DMS153 treated with DMSO at 0.1 percent for 48 hours (cell line): ENCODE measurements at regions not wholly inside any gene's neighbourhood (a gene's known extent, or its start where the extent isn't known, plus 50 kb on each side); places are given as distances from the start of the nearest gene placed in this dataset.

Source experiments
- DNase-seq: peaks from one replicate; lab custom pipeline; 2025; ENCODE audit not compliant: unreplicated experiment; lab: John Stamatoyannopoulos, UW

DNA sequence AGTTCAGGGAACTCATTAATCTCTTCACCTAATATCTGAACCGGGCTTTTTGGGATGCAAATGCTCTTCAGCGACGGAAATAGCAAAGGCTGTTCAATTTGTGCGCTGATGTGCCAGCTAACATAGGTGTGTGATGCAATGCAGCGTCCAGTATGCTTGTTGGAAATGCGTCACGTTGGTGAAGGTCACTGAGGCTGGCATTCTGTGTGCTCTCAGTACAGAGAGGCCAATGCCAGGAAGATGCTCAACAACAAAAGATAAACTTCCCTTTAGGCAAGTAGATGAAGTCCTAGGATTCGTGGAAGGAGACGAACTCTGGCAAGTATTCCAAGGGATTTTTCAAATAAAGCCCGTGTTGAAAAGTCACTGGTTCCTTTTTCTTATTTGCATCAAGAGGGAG lies 649.5 kb upstream of the MKI67 start:
- DNase-seq = no peak

GRCh38 chr10:128776673-128777252 lies 650.5 kb upstream of the MKI67 start:
- DNase-seq = no peak

DNA sequence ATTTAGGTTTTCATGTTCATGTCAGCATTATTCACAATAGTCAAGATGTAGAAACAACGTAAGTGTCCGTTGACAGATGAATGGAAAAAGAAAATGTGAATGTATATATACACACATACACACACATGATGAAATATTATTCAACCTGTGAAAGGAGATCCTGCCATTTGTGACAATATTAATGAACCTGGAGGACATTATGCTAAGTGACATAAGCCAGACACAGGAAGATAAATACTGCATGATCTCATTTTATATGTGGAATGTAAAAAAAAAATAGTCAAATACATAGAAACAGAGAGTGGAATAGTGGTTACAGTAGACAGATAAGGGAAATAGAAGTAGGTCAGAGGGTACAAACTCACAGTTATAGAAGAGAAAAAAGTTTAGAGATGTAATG lies 651.1 kb upstream of the MKI67 start:
- DNase-seq = no peak

DNA sequence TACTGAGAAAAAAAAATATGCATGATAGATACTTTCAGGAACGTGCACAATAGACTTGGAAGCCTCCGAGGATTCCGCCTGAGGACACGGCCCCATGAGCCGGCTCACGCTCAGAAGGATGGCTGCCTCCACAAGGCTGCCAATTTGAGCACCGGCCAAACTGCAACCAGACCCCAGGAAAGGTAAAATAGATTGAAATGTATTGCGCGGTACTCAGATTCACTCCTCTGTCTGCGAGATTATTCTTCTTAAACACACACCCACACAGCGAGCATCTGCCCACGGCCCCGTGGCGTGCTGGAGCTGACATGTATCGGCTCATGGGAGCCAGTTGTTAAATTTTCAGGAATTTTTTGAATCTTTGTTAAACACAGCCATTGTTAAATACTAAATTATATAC lies 653.2 kb upstream of the MKI67 start:
- no peak for DNase-seq

DNA sequence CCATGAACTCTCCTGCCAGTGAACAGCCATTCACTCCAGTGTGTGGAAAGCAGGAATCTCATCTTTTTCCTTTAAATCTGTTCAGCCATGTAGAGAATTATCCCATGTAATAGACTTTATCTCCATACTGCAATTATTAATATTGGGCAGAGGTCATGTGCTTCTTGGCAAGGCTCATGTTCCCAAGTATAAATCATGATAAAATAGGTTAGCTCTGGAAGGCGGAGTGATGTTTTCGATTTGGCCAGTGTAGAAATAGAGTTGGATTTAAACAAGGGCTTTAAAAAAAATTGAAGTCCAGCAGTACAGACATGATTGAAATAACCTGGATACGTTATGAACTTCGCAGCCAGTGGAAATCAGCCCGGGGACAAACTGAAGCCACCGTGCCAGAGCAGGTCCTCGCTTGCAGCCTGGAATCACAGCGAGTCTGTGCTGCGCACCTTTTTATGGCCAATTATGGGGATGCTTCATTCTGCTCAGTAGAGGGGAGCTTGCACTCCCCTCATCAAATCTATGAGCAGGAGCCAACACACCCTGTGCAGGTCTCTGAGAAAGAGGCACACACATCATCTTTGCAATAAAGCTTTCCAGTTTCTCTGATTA lies 654.0 kb upstream of the MKI67 start:
- no peak for DNase-seq

- DNase-seq = no peak
These were observed 655.4 kb upstream of the MKI67 start for GRCh38 chr10:128781637-128782036.

DNA sequence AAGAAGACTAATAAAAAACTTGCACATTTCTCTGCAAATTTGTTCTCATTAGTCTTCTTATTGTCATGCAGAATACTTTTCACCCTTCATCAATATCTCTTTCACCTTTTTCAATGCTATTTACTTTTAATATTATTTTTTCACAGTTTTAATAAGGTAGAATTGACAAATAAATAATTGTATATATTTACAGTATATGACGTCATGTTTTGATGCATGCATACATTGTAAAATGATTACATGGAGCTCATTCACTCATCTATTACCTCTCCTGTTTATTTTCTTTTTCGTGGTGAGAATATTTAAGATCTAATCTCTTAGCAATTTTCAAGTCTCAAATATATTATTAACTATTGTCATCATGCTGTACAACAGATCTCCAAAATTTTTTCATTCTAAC lies 658.2 kb upstream of the MKI67 start:
- no peak for DNase-seq

DNA sequence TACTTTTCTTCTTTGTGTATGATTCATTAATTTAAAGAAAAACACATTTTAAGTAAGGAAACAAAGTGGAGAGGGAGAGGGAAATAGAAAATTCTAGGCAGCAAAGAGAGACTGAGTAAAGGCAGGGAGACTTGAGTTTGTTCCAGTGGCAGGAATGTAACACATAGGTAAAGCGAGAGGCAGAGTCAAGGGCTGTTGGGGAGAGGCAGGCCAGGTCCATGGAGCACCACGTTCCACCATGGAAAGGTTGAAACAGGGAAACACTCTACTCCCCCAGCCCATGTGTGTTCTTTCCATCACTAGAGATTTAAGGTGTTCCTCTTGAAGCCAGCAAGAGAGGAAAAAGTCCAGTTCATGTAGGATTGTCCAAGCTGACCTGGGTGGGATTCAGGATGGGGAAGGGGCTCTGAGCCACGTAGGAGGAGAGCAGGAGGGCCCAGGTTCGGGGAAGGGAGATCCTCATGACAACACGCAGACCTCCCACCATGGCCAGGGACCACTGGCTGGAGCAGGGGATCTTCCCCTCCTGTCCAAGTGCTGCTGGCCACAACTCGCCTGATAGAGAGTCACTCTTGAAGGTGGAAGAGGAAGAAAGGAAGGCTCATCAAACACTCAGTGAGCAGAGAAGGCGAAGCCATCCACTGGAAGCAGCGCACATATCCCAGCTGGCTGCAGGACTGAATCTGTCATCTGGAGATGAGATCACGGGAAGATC lies 666.4 kb upstream of the MKI67 start:
- no peak for DNase-seq

DNA sequence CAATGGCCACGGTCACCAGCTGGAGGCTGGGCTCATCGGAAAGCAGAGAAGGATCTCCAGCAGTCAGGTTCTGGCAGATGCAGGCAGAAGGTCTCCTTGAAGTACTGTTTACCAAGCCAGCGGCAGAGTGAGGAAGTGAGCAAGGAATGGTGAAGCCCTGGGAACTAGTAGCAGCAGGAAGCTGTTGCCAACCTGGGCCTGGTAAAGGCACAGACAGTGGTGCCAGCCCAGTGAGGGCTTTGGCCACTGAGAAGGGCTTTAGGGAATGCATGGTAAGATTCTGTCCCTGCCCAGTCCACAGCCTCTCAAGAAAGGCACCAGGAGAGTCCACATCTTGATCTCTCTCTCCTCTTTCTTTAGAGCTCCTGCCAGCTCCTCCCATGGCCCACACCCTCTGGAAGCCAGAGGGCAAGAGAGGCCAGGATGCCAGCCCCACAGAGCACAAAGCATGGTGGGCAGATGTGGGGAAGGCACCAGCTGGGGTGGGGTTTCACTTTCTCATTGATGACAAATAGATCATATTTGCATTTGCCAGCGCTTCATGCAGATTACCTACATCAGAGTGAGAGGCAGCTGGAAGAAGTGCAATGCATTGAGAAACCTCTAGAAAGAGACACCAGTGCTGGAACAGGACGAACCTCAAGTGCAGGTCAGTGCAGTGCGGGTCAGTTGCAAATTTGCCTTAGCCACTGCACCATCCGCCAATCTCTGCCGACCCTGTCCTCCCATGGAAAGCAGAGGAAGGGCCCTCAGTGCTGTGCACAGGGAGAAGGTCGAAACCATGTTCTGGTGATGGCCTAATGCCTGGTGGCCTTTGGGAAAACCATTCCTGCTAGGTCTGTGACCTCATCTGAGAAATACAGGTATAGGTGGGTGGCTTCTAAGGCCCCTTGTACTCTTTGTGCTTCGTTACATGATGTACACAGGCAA lies 667.8 kb upstream of the MKI67 start:
- DNase-seq = no peak

GRCh38 chr10:128796396-128796912 lies 670.2 kb upstream of the MKI67 start:
- DNase-seq = no peak

DNA sequence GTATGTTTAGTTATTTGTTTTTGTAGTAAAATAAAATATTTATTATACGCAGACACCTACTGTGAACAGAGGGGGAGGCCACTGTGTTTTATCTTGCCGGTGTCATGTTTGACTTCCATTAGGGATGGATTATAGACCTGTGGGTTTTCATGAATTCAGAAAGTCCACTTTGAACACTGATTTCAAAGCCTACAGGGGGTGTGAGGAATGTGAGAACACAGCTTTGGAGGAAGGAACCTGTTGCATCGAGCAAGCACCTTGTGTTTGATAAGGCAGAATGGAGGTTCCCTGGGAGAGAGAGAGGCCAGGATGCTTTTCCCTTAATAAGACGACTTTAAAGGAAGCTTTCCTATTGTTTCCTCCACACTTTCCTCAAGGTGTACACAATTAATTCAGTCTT lies 665.0 kb upstream of the MGMT start:
- no peak for DNase-seq

GRCh38 chr10:128803790-128804189 lies 663.3 kb upstream of the MGMT start:
- no peak for DNase-seq

DNA sequence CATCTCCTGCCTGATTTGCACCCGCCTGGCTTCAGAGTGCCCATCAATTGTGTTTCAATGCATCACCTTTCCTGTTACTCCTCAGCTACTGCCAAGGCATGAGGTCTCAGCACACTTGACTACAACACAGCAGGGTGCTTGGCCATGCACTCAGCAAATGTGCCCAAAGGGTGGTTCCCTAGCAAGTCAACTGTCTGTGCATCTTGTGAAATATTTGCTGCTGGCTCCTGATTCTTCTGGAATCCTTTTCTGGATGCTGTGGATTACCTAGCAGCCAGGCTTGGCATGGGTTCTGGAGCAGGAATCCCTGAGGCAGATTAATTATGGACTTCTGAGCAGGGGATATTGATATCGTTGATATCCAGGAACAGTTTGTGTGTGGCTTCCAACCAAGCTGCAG lies 662.6 kb upstream of the MGMT start:
- DNase-seq = no peak

DNA sequence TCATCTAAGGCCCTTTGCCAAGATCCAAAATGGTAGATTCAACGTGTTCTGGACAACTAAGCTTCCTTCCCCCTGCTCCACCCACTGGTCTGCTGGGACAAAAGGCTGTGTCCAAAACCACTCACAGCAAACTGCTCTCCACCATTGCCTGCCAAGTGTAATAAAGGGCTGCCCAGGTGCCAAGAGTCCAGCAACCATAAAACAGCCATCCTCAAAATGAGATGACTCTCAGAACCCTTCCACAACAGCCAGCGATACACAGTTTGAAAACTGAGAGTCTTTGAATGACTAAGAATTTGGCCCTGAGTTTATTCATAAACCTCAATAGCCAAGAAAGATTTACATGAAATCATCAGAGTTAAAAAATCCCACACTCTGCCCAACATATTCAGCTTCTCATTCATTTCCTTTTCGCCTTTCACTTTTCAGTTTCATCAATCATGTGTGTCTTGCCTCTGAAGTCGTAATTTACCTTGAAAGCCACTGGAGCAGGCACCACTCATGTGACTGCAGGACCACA lies 658.1 kb upstream of the MGMT start:
- DNase-seq = no peak

DNA sequence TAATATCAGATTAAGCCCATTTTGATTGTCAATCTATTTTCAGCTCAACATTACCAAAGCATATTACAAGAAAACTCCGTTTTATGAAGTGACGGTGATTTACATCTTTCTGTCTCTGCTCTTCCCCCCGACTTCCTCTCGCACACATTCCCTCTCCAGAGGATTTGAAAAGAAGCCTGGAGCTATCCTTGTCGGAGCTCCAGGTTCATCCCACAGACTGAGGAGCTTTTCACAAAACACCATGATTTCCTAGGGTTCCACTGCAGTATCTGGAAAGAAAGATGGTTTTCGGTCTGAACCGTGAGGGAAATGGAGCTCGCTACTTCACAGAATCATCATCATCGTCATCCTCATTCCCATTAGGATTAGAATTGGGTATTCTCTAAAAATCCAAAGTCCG lies 655.5 kb upstream of the MGMT start:
- no peak for DNase-seq

DNA sequence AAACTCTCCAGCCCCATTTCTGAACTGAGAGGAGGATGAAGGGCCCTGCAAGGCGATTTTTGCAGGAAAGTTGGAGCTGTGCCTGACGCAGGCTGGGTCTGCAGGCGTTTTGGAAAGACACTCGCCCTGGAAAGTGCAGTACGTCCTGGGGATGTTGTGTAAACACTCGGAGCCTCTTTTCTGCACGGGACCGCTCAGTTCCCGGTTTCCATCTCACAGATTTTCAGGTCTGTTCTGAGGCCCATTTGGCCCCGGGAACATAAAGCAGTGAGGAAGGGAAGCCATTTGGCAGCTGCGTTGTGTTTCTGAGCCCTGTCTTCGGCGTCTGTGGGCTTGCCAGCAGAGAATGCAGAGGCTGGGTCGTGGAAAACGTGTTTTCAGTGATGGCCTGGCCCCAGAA lies 655.0 kb upstream of the MGMT start:
- DNase-seq = no peak

DNA sequence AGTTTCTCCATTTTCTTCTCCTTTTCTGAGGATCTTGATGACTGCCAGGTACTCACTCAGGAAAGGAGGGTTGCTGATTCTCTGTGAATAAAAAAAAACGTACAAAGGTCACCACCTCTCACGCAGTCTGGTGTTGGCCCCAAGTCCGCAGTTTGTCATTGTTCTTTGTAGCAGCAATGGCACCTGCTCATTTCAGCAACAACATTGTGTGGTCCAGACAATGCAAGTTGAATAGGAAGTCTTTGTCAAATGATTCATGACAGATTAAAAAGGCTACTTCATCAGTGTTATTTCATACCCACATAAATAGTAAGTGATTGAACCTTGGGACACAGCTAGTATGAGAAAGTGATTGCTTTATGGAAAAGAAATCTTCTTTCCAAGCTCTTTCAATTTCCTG lies 653.5 kb upstream of the MGMT start:
- no peak for DNase-seq

DNA sequence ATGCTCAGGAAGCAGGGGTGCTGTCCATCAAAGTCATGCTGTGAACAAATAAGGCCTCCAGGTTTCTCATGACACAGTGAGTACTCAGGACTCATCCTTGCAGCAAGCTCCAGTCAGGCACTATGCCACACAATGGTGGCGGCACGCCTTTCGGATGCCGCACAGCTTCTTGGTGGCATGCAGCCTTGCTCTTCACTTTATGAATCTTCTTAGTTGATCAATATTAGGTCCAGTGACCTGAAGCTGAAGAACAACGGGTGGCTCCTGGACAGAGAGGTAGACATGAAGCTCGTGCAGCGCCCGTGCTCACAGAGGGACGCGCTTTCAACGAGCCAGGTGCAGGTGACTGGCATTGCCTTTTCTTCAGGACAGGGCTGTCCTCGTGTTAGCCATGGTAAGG lies 653.0 kb upstream of the MGMT start:
- DNase-seq = no peak

DNA sequence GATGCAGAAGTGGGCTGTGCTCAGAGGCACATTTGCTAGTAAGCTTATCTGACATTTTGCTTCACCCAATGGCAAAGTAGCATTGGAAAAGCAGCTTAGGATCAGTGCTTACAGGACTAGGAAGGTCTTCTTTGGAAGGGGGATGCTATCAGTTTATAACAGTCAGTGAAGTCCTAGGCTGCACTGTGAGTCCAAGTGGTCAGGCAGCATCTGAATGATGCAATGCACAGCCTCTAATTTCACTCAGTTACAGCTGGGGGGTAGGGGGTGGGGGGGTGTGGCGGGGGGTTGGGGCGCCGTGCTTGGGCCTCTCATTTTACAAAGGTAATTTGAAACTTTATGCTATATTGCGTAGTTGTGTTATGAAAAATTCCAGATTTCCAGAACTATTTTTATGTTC lies 652.3 kb upstream of the MGMT start:
- no peak for DNase-seq

GRCh38 chr10:128816726-128817125 lies 650.3 kb upstream of the MGMT start:
- DNase-seq = no peak

GRCh38 chr10:128817636-128818035 lies 649.4 kb upstream of the MGMT start:
- no peak for DNase-seq
